ENCODE measurements at regions not wholly inside any gene's neighbourhood (a gene's known extent, or its start where the extent isn't known, plus 50 kb on each side); places are given as distances from the start of the nearest gene placed in this dataset.

DNA sequence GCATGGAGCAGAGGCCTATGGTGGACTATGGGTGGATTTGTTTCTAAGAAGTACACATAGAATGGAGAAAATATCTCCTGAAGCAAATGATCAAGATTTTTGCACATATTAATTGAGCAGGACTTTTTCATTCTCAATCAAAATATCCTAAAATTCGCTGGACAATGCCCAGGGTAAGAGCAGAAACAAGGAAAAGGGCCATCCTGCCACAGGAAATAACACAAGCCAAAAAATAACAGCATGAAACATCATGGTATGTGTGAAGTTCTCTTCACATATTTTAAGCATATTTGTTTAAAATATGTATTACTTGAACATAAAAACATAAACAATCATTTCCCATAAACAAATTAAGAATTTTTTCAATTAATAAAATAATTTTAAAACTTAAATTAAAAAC lies 868.9 kb downstream of the EPHA7 start:
- TF ChIP-seq, protein P1, sequence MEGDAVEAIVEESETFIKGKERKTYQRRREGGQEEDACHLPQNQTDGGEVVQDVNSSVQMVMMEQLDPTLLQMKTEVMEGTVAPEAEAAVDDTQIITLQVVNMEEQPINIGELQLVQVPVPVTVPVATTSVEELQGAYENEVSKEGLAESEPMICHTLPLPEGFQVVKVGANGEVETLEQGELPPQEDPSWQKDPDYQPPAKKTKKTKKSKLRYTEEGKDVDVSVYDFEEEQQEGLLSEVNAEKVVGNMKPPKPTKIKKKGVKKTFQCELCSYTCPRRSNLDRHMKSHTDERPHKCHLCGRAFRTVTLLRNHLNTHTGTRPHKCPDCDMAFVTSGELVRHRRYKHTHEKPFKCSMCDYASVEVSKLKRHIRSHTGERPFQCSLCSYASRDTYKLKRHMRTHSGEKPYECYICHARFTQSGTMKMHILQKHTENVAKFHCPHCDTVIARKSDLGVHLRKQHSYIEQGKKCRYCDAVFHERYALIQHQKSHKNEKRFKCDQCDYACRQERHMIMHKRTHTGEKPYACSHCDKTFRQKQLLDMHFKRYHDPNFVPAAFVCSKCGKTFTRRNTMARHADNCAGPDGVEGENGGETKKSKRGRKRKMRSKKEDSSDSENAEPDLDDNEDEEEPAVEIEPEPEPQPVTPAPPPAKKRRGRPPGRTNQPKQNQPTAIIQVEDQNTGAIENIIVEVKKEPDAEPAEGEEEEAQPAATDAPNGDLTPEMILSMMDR (IDR thresholded peaks at IDR 0.05), result no peak
- no peak for TF ChIP-seq POLR2A (IDR thresholded peaks at IDR 0.05; ENCODE audit: low read length)
- TF ChIP-seq USF2 (IDR thresholded peaks at IDR 0.05), result no peak
- TF ChIP-seq KDM1A (IDR thresholded peaks at IDR 0.05; ENCODE audit: low read depth), result no peak
- TF ChIP-seq CBX2 (IDR thresholded peaks at IDR 0.05; ENCODE audit: borderline replicate concordance, low read depth), result no peak
- TF ChIP-seq CHD2 (IDR thresholded peaks at IDR 0.05; ENCODE audit: low read length, partially characterized antibody), result no peak
- no peak for TF ChIP-seq EP300 (IDR thresholded peaks at IDR 0.05)
- no peak for TF ChIP-seq RCOR1 (IDR thresholded peaks at IDR 0.05; ENCODE audit: low read depth, low read length)
- TF ChIP-seq MAZ (IDR thresholded peaks at IDR 0.05; ENCODE audit: borderline replicate concordance, low read depth, low read length), result no peak
